ENCODE measurements at regions not wholly inside any gene's neighbourhood (a gene's known extent, or its start where the extent isn't known, plus 50 kb on each side); places are given as distances from the start of the nearest gene placed in this dataset.

GRCh38 chr4:33107814-33108213 is 2387.6 kb downstream of the PCDH7 start:
- TF ChIP-seq, protein P1, sequence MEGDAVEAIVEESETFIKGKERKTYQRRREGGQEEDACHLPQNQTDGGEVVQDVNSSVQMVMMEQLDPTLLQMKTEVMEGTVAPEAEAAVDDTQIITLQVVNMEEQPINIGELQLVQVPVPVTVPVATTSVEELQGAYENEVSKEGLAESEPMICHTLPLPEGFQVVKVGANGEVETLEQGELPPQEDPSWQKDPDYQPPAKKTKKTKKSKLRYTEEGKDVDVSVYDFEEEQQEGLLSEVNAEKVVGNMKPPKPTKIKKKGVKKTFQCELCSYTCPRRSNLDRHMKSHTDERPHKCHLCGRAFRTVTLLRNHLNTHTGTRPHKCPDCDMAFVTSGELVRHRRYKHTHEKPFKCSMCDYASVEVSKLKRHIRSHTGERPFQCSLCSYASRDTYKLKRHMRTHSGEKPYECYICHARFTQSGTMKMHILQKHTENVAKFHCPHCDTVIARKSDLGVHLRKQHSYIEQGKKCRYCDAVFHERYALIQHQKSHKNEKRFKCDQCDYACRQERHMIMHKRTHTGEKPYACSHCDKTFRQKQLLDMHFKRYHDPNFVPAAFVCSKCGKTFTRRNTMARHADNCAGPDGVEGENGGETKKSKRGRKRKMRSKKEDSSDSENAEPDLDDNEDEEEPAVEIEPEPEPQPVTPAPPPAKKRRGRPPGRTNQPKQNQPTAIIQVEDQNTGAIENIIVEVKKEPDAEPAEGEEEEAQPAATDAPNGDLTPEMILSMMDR (conservative IDR thresholded peaks at IDR 0.05; ENCODE audit: low read length), result no peak
- no peak for TF ChIP-seq EZH2phosphoT487 (IDR thresholded peaks at IDR 0.05; ENCODE audit: borderline replicate concordance, low read depth, low read length)
